Endothelial cell of umbilical vein (primary cell): ENCODE measurements at regions not wholly inside any gene's neighbourhood (a gene's known extent, or its start where the extent isn't known, plus 50 kb on each side); places are given as distances from the start of the nearest gene placed in this dataset.

Experiments
- BruUV-seq: library from RNA; stranded (reverse); fragments of 400-500 nt; replicated peaks from 2 replicates; lab custom pipeline; 2021; lab: Mats Ljungman, UMichigan
- CTCF ChIA-PET: fragments of 300-600, 350-600 bp; sonication (Branson Sonifier 250); formaldehyde crosslinking; loops from one replicate; lab custom pipeline; 2021; ENCODE audit warnings: antibody characterized with exemption, inconsistent platforms; lab: Charles Lee
- POLR2A ChIA-PET: fragments of 300-600, 350-600 bp; sonication (Branson Sonifier 250); formaldehyde crosslinking; loops from one replicate; lab custom pipeline; 2021; ENCODE audit warnings: antibody characterized with exemption, inconsistent platforms; lab: Charles Lee
- DNase-seq: peaks from one replicate; pipeline ENCODE4 v3.0.0-alpha.2; 2011; ENCODE audit warnings: low read depth, low spot score
- FAIRE-seq: peaks from 2 replicates; lab custom pipeline; 2011; peaks lifted over from hg19 to GRCh38; lab: Jason Lieb, UNC
- H2AFZ ChIP-seq: 2 replicates; pipeline ENCODE4 v1.6.0; 2012; ENCODE audit warnings: low read depth, low read length, control low read depth, inconsistent platforms
- H3K27ac ChIP-seq: 2 replicates; pipeline ENCODE4 v1.5.1; 2011; ENCODE audit warnings: low read depth, mild to moderate bottlenecking, control low read depth, low read length, moderate library complexity; ENCODE audit not compliant: insufficient read depth
- H3K27me3 ChIP-seq, 2 experiments: 2 replicates each; pipeline versions ENCODE4 v1.6.0 to v1.6.1; 2011; ENCODE audit warnings: low read length in 2 of 2, mixed read lengths in 1 of 2; ENCODE audit not compliant: control insufficient read depth in 2 of 2, insufficient read depth in 2 of 2
- H3K36me3 ChIP-seq, 2 experiments: 2 replicates in 1 of 2; 3 replicates in 1 of 2; pipeline ENCODE4 v1.5.1; 2011; ENCODE audit warnings: low read length in 2 of 2, mild to moderate bottlenecking in 1 of 2, moderate library complexity in 1 of 2; ENCODE audit not compliant: control insufficient read depth in 2 of 2, insufficient read depth in 2 of 2; ENCODE audit errors: extremely low read depth in 1 of 2
- H3K4me1 ChIP-seq: 3 replicates; pipeline ENCODE4 v1.5.1; 2011; ENCODE audit warnings: mild to moderate bottlenecking, low read length; ENCODE audit not compliant: control insufficient read depth, insufficient read depth; ENCODE audit errors: extremely low read depth
- H3K4me2 ChIP-seq: 2 replicates; pipeline ENCODE4 v1.6.1; 2011; ENCODE audit warnings: low read length, control low read depth, mixed read lengths; ENCODE audit not compliant: insufficient read depth
- H3K4me3 ChIP-seq, 3 experiments: fragments of 200-600 bp in 1 of 3; sonication (generic), shearing (Covaris generic) in 1 of 3; replicated peaks in 1 of 3; 2 replicates each; pipeline ENCODE4 v1.5.1; 2011 to 2016; ENCODE audit warnings: control low read depth in 3 of 3, low read length in 3 of 3, mild to moderate bottlenecking in 2 of 3, inconsistent platforms in 1 of 3, low read depth in 1 of 3, moderate library complexity in 1 of 3; ENCODE audit not compliant: insufficient read depth in 1 of 3
- H3K79me2 ChIP-seq: 2 replicates; pipeline ENCODE4 v1.6.0; 2012; ENCODE audit warnings: low read length, inconsistent platforms; ENCODE audit not compliant: control insufficient read depth, insufficient read depth
- H3K9ac ChIP-seq: replicated peaks from 2 replicates; pipeline ENCODE3; 2011; ENCODE audit warnings: low read length, control low read depth; ENCODE audit not compliant: insufficient read depth; ENCODE audit errors: extremely low read depth
- H3K9me1 ChIP-seq: replicated peaks from 3 replicates; pipeline ENCODE4 v1.6.0; 2011; ENCODE audit warnings: mild to moderate bottlenecking, low read length; ENCODE audit not compliant: control insufficient read depth, insufficient read depth; ENCODE audit errors: extremely low read depth
- H3K9me3 ChIP-seq: replicated peaks from 2 replicates; pipeline ENCODE4 v1.5.1; 2012; ENCODE audit warnings: low read length, inconsistent platforms; ENCODE audit not compliant: control insufficient read depth, insufficient read depth
- H4K20me1 ChIP-seq: replicated peaks from 2 replicates; pipeline ENCODE3; 2011; ENCODE audit warnings: mild to moderate bottlenecking, low read length; ENCODE audit not compliant: control insufficient read depth, insufficient read depth; ENCODE audit errors: extremely low read depth
- EZH2 ChIP-seq: IDR thresholded peaks from 2 replicates; pipeline ENCODE4 v1.6.1; 2012; ENCODE audit warnings: borderline replicate concordance, low read depth, mild to moderate bottlenecking, moderate library complexity, low read length, inconsistent platforms; ENCODE audit not compliant: severe bottlenecking
- FOS ChIP-seq: IDR thresholded peaks from 2 replicates; pipeline ENCODE4 v1.6.1; 2011; ENCODE audit warnings: mild to moderate bottlenecking, low read length, moderate library complexity, borderline replicate concordance; ENCODE audit not compliant: insufficient read depth
- GATA2 ChIP-seq: IDR thresholded peaks from 2 replicates; pipeline ENCODE4 v1.7.0; 2011; ENCODE audit warnings: low read depth, mild to moderate bottlenecking, moderate library complexity, mixed read lengths, low read length; ENCODE audit not compliant: insufficient read length, insufficient read depth
- JUN ChIP-seq: IDR thresholded peaks from 2 replicates; pipeline ENCODE4 v1.6.1; 2011; ENCODE audit warnings: borderline replicate concordance, low read depth; ENCODE audit not compliant: insufficient read length, insufficient read depth
- POLR2A ChIP-seq: IDR thresholded peaks from 2 replicates; pipeline ENCODE4 v1.6.1; 2012; ENCODE audit warnings: low read depth, mild to moderate bottlenecking, control low read depth, low read length
- POLR2AphosphoS5 ChIP-seq: IDR thresholded peaks from 2 replicates; pipeline ENCODE4 v1.6.1; 2012; ENCODE audit warnings: low read depth, mild to moderate bottlenecking, control low read depth, low read length, moderate library complexity; ENCODE audit not compliant: insufficient read depth
- dilution Hi-C: fragments of 300-500 bp; cut with MboI; formaldehyde crosslinking; loops from one replicate; pipeline ENCODE4 v1.15.0; 2019; ENCODE audit warnings: low sequenced_read_pairs; ENCODE audit not compliant: extremely low pct_ligation_motif_present
- intact Hi-C: fragments of 100-400 bp; cut with micrococcal nuclease; formaldehyde crosslinking; loops from one replicate; pipeline ENCODE4 v1.10.0; 2022
- TF ChIP-seq, protein P1 (sequence below), 2 donors: IDR thresholded peaks; 1 replicate in 1 of 2; 2 replicates in 1 of 2; pipeline ENCODE4 v1.5.1; 2011; ENCODE audit warnings: low read length in 2 of 2, mild to moderate bottlenecking in 2 of 2, moderate library complexity in 2 of 2, control low read depth in 1 of 2, inconsistent platforms in 1 of 2, low read depth in 1 of 2; ENCODE audit not compliant: insufficient read depth in 1 of 2; ENCODE audit errors: extremely low read depth in 1 of 2
- TF ChIP-seq, protein P2 (sequence below): IDR thresholded peaks from 2 replicates; pipeline ENCODE4 v1.6.1; 2011; ENCODE audit not compliant: insufficient read depth, insufficient read length

DNA sequence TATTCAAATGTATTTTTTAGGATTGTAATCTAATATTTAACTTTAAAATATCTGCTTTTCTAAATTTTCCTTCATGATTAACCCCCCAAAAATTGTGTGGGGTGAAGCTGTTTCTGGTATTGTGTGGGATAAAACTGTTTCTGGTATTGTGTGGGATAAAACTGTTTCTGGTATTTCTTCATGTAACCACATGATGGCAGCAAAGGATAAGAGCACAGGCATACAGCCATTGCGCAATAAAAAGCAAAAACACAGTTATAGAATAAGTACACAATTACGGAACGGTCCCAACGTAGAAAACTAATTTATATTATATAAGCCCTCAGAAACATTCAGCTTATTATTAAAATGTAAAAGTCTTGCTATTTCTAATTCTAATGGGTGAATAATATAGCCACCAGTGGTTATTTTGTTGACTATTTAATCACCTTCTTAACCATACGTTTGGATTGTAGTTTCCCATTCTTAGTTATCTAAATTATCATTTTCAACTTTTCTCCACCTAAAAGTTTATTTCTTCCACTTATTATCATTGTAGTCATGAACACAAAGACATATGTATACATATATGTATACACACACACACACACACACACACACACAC is 333.9 kb upstream of the FSTL5 start:
- DNase-seq (peak; percentile 24), FAIRE-seq (peak; percentile 66)
- no TSS peak for BruUV-seq
- no peak overlapping the region for H3K4me3 ChIP-seq
- H3K4me2 ChIP-seq: no peak overlapping the region
- dilution Hi-C loops (no loop called here), intact Hi-C loops (loop anchor here (1.0 to 10.0 kb wide), 4 partner anchors 987 to 1243 kb away; no protein-coding TSS in a partner anchor)
- H3K27me3 ChIP-seq: no peaks in the 10 kb centered on the region
- H3K27ac ChIP-seq: no peak overlapping the region
- POLR2A ChIA-PET: no interaction called here
- CTCF ChIA-PET: interaction anchor here (0.9 to 4.6 kb wide), 7 partner anchors 833 to 1055 kb away, joined by 3 to 69 read pairs (median 4); partner anchors contain the start of gene NPY1R
- H3K9ac ChIP-seq: no peak overlapping the region
- H3K4me1 ChIP-seq: no peaks in the 10 kb centered on the region
- H3K36me3 ChIP-seq: no peaks in the 10 kb centered on the region
- no peak overlapping the region for H2AFZ ChIP-seq
- H3K9me1 ChIP-seq: no peaks in the 10 kb centered on the region
- TF ChIP-seq, protein P1, sequence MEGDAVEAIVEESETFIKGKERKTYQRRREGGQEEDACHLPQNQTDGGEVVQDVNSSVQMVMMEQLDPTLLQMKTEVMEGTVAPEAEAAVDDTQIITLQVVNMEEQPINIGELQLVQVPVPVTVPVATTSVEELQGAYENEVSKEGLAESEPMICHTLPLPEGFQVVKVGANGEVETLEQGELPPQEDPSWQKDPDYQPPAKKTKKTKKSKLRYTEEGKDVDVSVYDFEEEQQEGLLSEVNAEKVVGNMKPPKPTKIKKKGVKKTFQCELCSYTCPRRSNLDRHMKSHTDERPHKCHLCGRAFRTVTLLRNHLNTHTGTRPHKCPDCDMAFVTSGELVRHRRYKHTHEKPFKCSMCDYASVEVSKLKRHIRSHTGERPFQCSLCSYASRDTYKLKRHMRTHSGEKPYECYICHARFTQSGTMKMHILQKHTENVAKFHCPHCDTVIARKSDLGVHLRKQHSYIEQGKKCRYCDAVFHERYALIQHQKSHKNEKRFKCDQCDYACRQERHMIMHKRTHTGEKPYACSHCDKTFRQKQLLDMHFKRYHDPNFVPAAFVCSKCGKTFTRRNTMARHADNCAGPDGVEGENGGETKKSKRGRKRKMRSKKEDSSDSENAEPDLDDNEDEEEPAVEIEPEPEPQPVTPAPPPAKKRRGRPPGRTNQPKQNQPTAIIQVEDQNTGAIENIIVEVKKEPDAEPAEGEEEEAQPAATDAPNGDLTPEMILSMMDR (IDR thresholded peaks at IDR 0.05; ENCODE audit: extremely low read depth in 1 of 2, insufficient read depth in 1 of 2, low read depth in 1 of 2, low read length in 2 of 2): peak; percentile 30 to 44
- TF ChIP-seq FOS: no peak
- H3K9me3 ChIP-seq: no peaks in the 10 kb centered on the region
- H3K79me2 ChIP-seq: no peaks in the 10 kb centered on the region
- no peaks in the 10 kb centered on the region for H4K20me1 ChIP-seq

DNA sequence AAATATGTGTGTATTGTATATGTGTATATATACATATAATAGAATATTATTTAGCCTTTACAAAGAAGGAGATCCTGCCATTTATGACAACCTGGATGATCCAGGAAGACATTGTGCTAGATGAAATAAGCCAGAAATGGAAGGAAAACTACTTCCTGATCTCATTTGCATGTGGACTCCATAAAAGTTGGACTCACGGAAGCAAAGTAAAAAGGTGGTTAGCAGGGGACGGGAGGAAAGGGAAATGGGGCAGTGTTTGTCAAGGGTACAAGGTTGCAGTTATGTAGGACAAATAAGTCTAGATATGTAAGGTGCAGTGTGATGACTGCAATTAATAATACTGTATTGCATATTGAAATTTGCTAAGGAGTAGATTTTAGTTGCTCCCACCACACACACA is 331.1 kb upstream of the FSTL5 start:
- CTCF ChIA-PET: interaction anchor here (4.6 kb wide), 1 partner anchor 836 kb away, joined by 69 read pairs; the partner anchor contains the start of gene NPY1R
- Histone ChIP-seq H3K9ac (no peak overlapping the region), H4K20me1 (no peaks in the 10 kb centered on the region), H3K27ac (no peak overlapping the region), H3K4me3 (no peak overlapping the region), H3K4me1 (no peaks in the 10 kb centered on the region), H2AFZ (no peak overlapping the region), H3K9me3 (no peaks in the 10 kb centered on the region), H3K36me3 (no peaks in the 10 kb centered on the region), H3K27me3 (no peaks in the 10 kb centered on the region), H3K79me2 (no peaks in the 10 kb centered on the region), H3K9me1 (no peaks in the 10 kb centered on the region), H3K4me2 (no peak overlapping the region)
- POLR2A ChIA-PET: no interaction called here
- intact Hi-C loops (loop anchor here (10.0 kb wide), 2 partner anchors 990 to 1240 kb away; no protein-coding TSS in a partner anchor), dilution Hi-C loops (no loop called here)
- no TSS peak for BruUV-seq
- TF ChIP-seq POLR2A (no peak), JUN (no peak), EZH2 (no peak), POLR2AphosphoS5 (no peak), GATA2 (no peak), FOS (no peak)
- TF ChIP-seq, protein P2, sequence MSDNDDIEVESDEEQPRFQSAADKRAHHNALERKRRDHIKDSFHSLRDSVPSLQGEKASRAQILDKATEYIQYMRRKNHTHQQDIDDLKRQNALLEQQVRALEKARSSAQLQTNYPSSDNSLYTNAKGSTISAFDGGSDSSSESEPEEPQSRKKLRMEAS: no peak
- TF ChIP-seq, protein P1 (IDR thresholded peaks at IDR 0.05; ENCODE audit: extremely low read depth in 1 of 2, insufficient read depth in 1 of 2, low read depth in 1 of 2, low read length in 2 of 2): no peak
- DNase-seq (no peak), FAIRE-seq (no peak)
